H1 (cell line): ENCODE measurements at regions not wholly inside any gene's neighbourhood (a gene's known extent, or its start where the extent isn't known, plus 50 kb on each side); places are given as distances from the start of the nearest gene placed in this dataset.
"Not testable (repeated sequence)": the region's sequence is repeated elsewhere in the genome, so short reads cannot be mapped to it uniquely, and the experiment has no call there.

Source experiments
- CTCF ChIA-PET: fragments of 300-600 bp; sonication (Branson Sonifier 250); formaldehyde crosslinking; loops from one replicate; lab custom pipeline; 2021; ENCODE audit not compliant: partially characterized antibody; lab: Charles Lee
- POLR2A ChIA-PET: fragments of 300-600 bp; sonication (Branson Sonifier 250); formaldehyde crosslinking; loops from one replicate; lab custom pipeline; 2021; ENCODE audit warnings: inconsistent platforms; ENCODE audit not compliant: partially characterized antibody; lab: Charles Lee
- DNase-seq, 2 experiments: peaks; one replicate each; pipeline versions ENCODE4 v3.0.0 to v3.0.0-alpha.2; 2010 to 2022; ENCODE audit warnings: low spot score in 2 of 2, low read depth in 1 of 2, mixed read lengths in 1 of 2
- FAIRE-seq: peaks from 2 replicates; lab custom pipeline; 2011; peaks lifted over from hg19 to GRCh38; lab: Jason Lieb, UNC
- H2AFZ ChIP-seq: 2 replicates; pipeline ENCODE4 v1.8.1; 2012; ENCODE audit warnings: low read length, inconsistent platforms
- H2AK5ac ChIP-seq: 2 replicates; pipeline ENCODE4 v1.6.1; 2013; ENCODE audit warnings: low read depth, low read length
- H2BK120ac ChIP-seq: replicated peaks from 2 replicates; pipeline ENCODE3; 2013; ENCODE audit warnings: low read depth, low read length, inconsistent platforms
- H2BK12ac ChIP-seq: 2 replicates; pipeline ENCODE4 v1.6.1; 2013; ENCODE audit warnings: low read depth, low read length
- H2BK15ac ChIP-seq: 2 replicates; pipeline ENCODE4 v1.6.1; 2013; ENCODE audit warnings: low read length
- H2BK20ac ChIP-seq: 2 replicates; pipeline ENCODE4 v1.6.1; 2013; ENCODE audit warnings: low read length
- H2BK5ac ChIP-seq: 2 replicates; pipeline ENCODE4 v1.6.1; 2013; ENCODE audit warnings: low read depth, low read length
- H3K14ac ChIP-seq: 2 replicates; pipeline ENCODE4 v1.6.1; 2013; ENCODE audit warnings: inconsistent platforms; ENCODE audit not compliant: insufficient read length
- H3K18ac ChIP-seq: 2 replicates; pipeline ENCODE4 v1.6.1; 2013; ENCODE audit warnings: low read length; ENCODE audit errors: extremely low read depth
- H3K23ac ChIP-seq: 2 replicates; pipeline ENCODE4 v1.6.1; 2013; ENCODE audit warnings: inconsistent platforms; ENCODE audit not compliant: insufficient read length
- H3K23me2 ChIP-seq: 2 replicates; pipeline ENCODE4 v1.6.1; 2013; ENCODE audit warnings: low read depth, low read length
- H3K27ac ChIP-seq: 2 replicates; pipeline ENCODE4 v1.6.1; 2011; ENCODE audit warnings: low read depth, low read length, inconsistent platforms
- H3K27me3 ChIP-seq, 4 experiments: replicated peaks in 1 of 4; 1 replicate in 1 of 4; 2 replicates in 3 of 4; pipeline versions ENCODE4 v1.6.1 to v1.8.1; 2011 to 2013; ENCODE audit warnings: low read length in 3 of 4, mild to moderate bottlenecking in 3 of 4, inconsistent platforms in 2 of 4, mixed read lengths in 2 of 4, moderate library complexity in 1 of 4; ENCODE audit not compliant: control insufficient read depth in 3 of 4, insufficient read depth in 3 of 4; ENCODE audit errors: extremely low read depth in 1 of 4
- H3K36me3 ChIP-seq, 4 experiments: 2 replicates each; pipeline versions ENCODE4 v1.6.1 to v1.8.1; 2011 to 2013; ENCODE audit warnings: mild to moderate bottlenecking in 4 of 4, low read length in 3 of 4, moderate library complexity in 2 of 4, control low read depth in 1 of 4, inconsistent platforms in 1 of 4; ENCODE audit not compliant: insufficient read depth in 4 of 4, control insufficient read depth in 2 of 4
- H3K4ac ChIP-seq: replicated peaks from 2 replicates; pipeline ENCODE3; 2013; ENCODE audit warnings: low read length, low read depth, mixed read lengths, inconsistent platforms; ENCODE audit not compliant: insufficient read length
- H3K4me1 ChIP-seq, 4 experiments: replicated peaks in 1 of 4; 1 replicate in 1 of 4; 2 replicates in 3 of 4; pipeline versions ENCODE4 v1.6.1 to v1.8.1; 2011 to 2013; ENCODE audit warnings: low read length in 3 of 4, inconsistent platforms in 2 of 4, mixed read lengths in 1 of 4; ENCODE audit not compliant: insufficient read depth in 4 of 4, control insufficient read depth in 3 of 4
- H3K4me2 ChIP-seq, 2 experiments: 2 replicates each; pipeline versions ENCODE4 v1.6.1 to v1.8.1; 2011 to 2013; ENCODE audit warnings: low read depth in 2 of 2, low read length in 2 of 2, control low read depth in 1 of 2, inconsistent platforms in 1 of 2, mild to moderate bottlenecking in 1 of 2; ENCODE audit not compliant: insufficient read depth in 1 of 2
- H3K4me3 ChIP-seq, 4 experiments: fragments of 200-600, 300-600 bp in 1 of 4; sonication (generic), shearing (Covaris generic), sonication (Bioruptor Twin) in 1 of 4; 2 replicates each; pipeline versions ENCODE4 v1.5.1 to v1.8.1; 2011 to 2016; ENCODE audit warnings: low read length in 4 of 4, low read depth in 3 of 4, control low read depth in 2 of 4, inconsistent platforms in 2 of 4, mild to moderate bottlenecking in 2 of 4, mixed read lengths in 1 of 4, moderate library complexity in 1 of 4; ENCODE audit not compliant: insufficient read depth in 2 of 4; ENCODE audit errors: extremely low read depth in 1 of 4
- H3K56ac ChIP-seq: replicated peaks from 2 replicates; pipeline ENCODE3; 2013; ENCODE audit warnings: low read depth, mild to moderate bottlenecking, mixed read lengths, low read length, inconsistent platforms; ENCODE audit not compliant: insufficient read length
- H3K79me1 ChIP-seq: 2 replicates; pipeline ENCODE4 v1.6.1; 2013; ENCODE audit warnings: low read depth, low read length, control low read depth
- H3K79me2 ChIP-seq, 2 experiments: 2 replicates each; pipeline versions ENCODE4 v1.6.1 to v1.8.1; 2012 to 2013; ENCODE audit warnings: low read length in 2 of 2, mild to moderate bottlenecking in 2 of 2, inconsistent platforms in 1 of 2; ENCODE audit not compliant: insufficient read depth in 2 of 2, control insufficient read depth in 1 of 2
- H3K9ac ChIP-seq, 4 experiments: replicated peaks in 1 of 4; 1 replicate in 1 of 4; 2 replicates in 3 of 4; pipeline versions ENCODE4 v1.6.1 to v1.8.1; 2011 to 2013; ENCODE audit warnings: low read depth in 3 of 4, low read length in 3 of 4, control low read depth in 2 of 4, mild to moderate bottlenecking in 2 of 4, moderate library complexity in 2 of 4, inconsistent platforms in 1 of 4; ENCODE audit errors: extremely low read depth in 1 of 4
- H3K9me3 ChIP-seq, 2 experiments: 2 replicates each; pipeline versions ENCODE4 v1.6.1 to v1.8.1; 2012 to 2013; ENCODE audit warnings: mild to moderate bottlenecking in 2 of 2, moderate library complexity in 2 of 2, control low read depth in 1 of 2, inconsistent platforms in 1 of 2, low read depth in 1 of 2, low read length in 1 of 2, mixed read lengths in 1 of 2; ENCODE audit not compliant: insufficient read depth in 2 of 2
- H4K20me1 ChIP-seq, 2 experiments: replicated peaks in 1 of 2; 2 replicates each; pipeline versions ENCODE3 to v1.8.1; 2011 to 2013; ENCODE audit warnings: inconsistent platforms in 2 of 2, low read length in 2 of 2, mild to moderate bottlenecking in 1 of 2; ENCODE audit not compliant: insufficient read depth in 2 of 2, control insufficient read depth in 1 of 2
- H4K5ac ChIP-seq: 2 replicates; pipeline ENCODE4 v1.6.1; 2013; ENCODE audit warnings: low read length, low read depth, mixed read lengths, inconsistent platforms; ENCODE audit not compliant: insufficient read length
- H4K8ac ChIP-seq: 2 replicates; pipeline ENCODE4 v1.8.0; 2013; ENCODE audit warnings: mild to moderate bottlenecking, moderate library complexity, low read length, inconsistent platforms; ENCODE audit not compliant: insufficient read depth; ENCODE audit errors: extremely low read depth
- H4K91ac ChIP-seq: replicated peaks from 2 replicates; pipeline ENCODE3; 2013; ENCODE audit warnings: low read length, mixed read lengths, inconsistent platforms; ENCODE audit not compliant: insufficient read length
- EP300 ChIP-seq, 2 experiments: IDR thresholded peaks; 1 replicate in 1 of 2; 2 replicates in 1 of 2; pipeline ENCODE4 v1.6.1; 2011 to 2012; ENCODE audit warnings: low read depth in 2 of 2, low read length in 2 of 2, mild to moderate bottlenecking in 2 of 2, borderline replicate concordance in 1 of 2, inconsistent platforms in 1 of 2, moderate library complexity in 1 of 2
- WGBS, 2 experiments: shearing (Covaris generic) in 1 of 2; methylation state at CpG; one replicate each; pipeline versions ENCODE4 v1.1.6 to v1.1.7; 2013 to 2015; ENCODE audit warnings: low lambda C conversion rate in 2 of 2, mixed read lengths in 2 of 2, inconsistent platforms in 1 of 2, low coverage in 1 of 2, missing lambda C conversion rate in 1 of 2; ENCODE audit not compliant: insufficient replicate concordance in 2 of 2, insufficient coverage in 1 of 2, insufficient read length in 1 of 2; ENCODE audit errors: extremely low coverage in 1 of 2, missing lambda C conversion rate in 1 of 2; 5-methylcytosine and 5-hydroxymethylcytosine counted together
- TF ChIP-seq, protein P1 (sequence below): IDR thresholded peaks from 2 replicates; pipeline ENCODE4 v1.6.1; 2012; ENCODE audit warnings: low read length, inconsistent platforms

DNA sequence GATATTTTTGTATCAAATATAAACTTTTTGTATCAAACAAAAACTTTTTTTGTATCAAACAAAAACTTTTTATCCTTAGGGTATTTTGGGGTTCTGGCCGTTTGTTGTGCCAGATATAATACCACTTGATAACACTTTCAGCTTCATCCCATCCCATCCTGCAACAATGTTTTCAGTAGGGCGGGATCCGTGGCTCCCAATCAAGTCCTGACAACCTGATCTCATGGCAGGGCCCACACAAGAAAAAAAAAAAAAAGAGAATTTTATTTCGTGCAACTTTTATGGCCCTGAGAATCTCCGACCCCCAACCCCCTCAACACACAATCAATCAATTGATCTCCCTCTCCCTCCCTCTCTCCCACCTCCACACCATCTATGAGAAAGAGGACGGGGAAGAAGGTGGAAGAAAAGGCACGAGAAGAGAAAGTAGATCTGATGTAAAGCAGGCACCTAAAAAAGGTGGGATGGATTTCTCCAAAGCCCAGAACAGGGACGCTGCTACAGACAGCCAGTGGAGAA is 4749.6 kb upstream of the OR11H1 start (continued):
- TF ChIP-seq, protein P1, sequence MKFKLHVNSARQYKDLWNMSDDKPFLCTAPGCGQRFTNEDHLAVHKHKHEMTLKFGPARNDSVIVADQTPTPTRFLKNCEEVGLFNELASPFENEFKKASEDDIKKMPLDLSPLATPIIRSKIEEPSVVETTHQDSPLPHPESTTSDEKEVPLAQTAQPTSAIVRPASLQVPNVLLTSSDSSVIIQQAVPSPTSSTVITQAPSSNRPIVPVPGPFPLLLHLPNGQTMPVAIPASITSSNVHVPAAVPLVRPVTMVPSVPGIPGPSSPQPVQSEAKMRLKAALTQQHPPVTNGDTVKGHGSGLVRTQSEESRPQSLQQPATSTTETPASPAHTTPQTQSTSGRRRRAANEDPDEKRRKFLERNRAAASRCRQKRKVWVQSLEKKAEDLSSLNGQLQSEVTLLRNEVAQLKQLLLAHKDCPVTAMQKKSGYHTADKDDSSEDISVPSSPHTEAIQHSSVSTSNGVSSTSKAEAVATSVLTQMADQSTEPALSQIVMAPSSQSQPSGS: no peak
- TF ChIP-seq EP300 (IDR thresholded peaks at IDR 0.05; ENCODE audit: borderline replicate concordance in 1 of 2, low read depth in 2 of 2, low read length in 2 of 2): no peak

DNA sequence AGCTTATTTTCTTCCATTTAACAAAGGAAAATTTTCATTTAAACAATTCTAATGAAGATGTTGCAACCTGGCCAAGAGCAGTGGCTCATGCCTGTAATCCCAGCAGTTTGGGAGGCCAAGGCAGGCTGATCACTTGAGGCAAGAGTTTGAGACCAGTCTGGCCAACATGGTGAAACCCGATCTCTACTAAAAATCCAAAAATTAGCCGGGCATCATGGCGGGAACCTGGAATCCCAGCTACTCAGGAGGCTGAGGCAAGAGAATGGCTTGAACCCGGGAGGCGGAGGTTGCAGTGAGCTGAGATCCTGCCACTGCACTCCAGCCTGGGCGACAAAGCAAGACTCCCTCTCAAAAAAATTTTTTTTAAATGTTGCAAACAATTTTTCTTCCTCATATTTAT is 4748.8 kb upstream of the OR11H1 start:
- H4K20me1 ChIP-seq, H2BK120ac ChIP-seq, H2BK12ac ChIP-seq, H3K4me2 ChIP-seq, H3K14ac ChIP-seq, H3K56ac ChIP-seq, CTCF ChIA-PET, H2BK20ac ChIP-seq, H3K79me1 ChIP-seq, H3K4me1 ChIP-seq, POLR2A ChIA-PET, H3K36me3 ChIP-seq, H2AK5ac ChIP-seq, H2AFZ ChIP-seq, H4K5ac ChIP-seq, H2BK15ac ChIP-seq, H3K27me3 ChIP-seq, H3K9ac ChIP-seq, FAIRE-seq, H4K8ac ChIP-seq, H3K4me3 ChIP-seq, H3K18ac ChIP-seq, H3K23ac ChIP-seq, H3K27ac ChIP-seq, H2BK5ac ChIP-seq, H3K4ac ChIP-seq, H3K79me2 ChIP-seq, H4K91ac ChIP-seq, DNase-seq, H3K23me2 ChIP-seq: not testable (repeated sequence)
- WGBS, 2 experiments: 74% methylated on average over 6 of the region's 6 CpGs; no CpG with 5 or more reads in 1 of the 2 experiments
- H3K9me3 ChIP-seq: peaks cover 60 to 84% of the 10 kb centered on the region in 2 experiments
